GM21717 (cell line): ENCODE measurements at regions not wholly inside any gene's neighbourhood (a gene's known extent, or its start where the extent isn't known, plus 50 kb on each side); places are given as distances from the start of the nearest gene placed in this dataset.

Experiments
- ATAC-seq: cut with Tn5 transposase; IDR thresholded peaks from one replicate; pipeline ENCODE4 v1.9.1; 2021; ENCODE audit warnings: mild to moderate bottlenecking, moderate library complexity; ENCODE audit not compliant: unreplicated experiment

- no peak for ATAC-seq
These were observed 190.4 kb upstream of the ARG1 start for GRCh38 chr6:131382631-131383030.

- no peak for ATAC-seq
These were observed 189.3 kb upstream of the ARG1 start for GRCh38 chr6:131383421-131384411.

- no peak for ATAC-seq
These were observed 185.2 kb upstream of the ARG1 start for GRCh38 chr6:131387562-131388447.

- ATAC-seq: no peak
These were observed 182.7 kb upstream of the ARG1 start for GRCh38 chr6:131390322-131390721.

GRCh38 chr6:131391116-131391515 is 181.9 kb upstream of the ARG1 start:
- no peak for ATAC-seq

GRCh38 chr6:131393433-131393832 is 179.6 kb upstream of the ARG1 start:
- ATAC-seq: no peak

GRCh38 chr6:131394768-131395432 is 178.1 kb upstream of the ARG1 start:
- no peak for ATAC-seq

GRCh38 chr6:131398176-131398575 is 174.8 kb upstream of the ARG1 start:
- ATAC-seq: no peak

- no peak for ATAC-seq
These were observed 173.6 kb upstream of the ARG1 start for GRCh38 chr6:131399433-131399832.

- ATAC-seq: no peak
These were observed 172.8 kb upstream of the ARG1 start for GRCh38 chr6:131400054-131400778.

GRCh38 chr6:131400779-131401496 is 172.1 kb upstream of the ARG1 start:
- no peak for ATAC-seq

GRCh38 chr6:131408811-131409210 is 164.2 kb upstream of the ARG1 start:
- no peak for ATAC-seq

GRCh38 chr6:131410785-131411184 is 162.2 kb upstream of the ARG1 start:
- ATAC-seq: no peak

- ATAC-seq: no peak
These were observed 159.8 kb upstream of the ARG1 start for GRCh38 chr6:131412960-131413830.

GRCh38 chr6:131413831-131414191 is 159.2 kb upstream of the ARG1 start:
- ATAC-seq: no peak

GRCh38 chr6:131414956-131415355 is 158.1 kb upstream of the ARG1 start:
- ATAC-seq: no peak

- ATAC-seq: no peak
These were observed 154.6 kb upstream of the ARG1 start for GRCh38 chr6:131418441-131418840.

GRCh38 chr6:131419702-131420101 is 153.3 kb upstream of the ARG1 start:
- no peak for ATAC-seq

- no peak for ATAC-seq
These were observed 149.0 kb upstream of the ARG1 start for GRCh38 chr6:131424016-131424415.
